CD1c-positive myeloid dendritic cell (primary cell): ENCODE measurements at regions not wholly inside any gene's neighbourhood (a gene's known extent, or its start where the extent isn't known, plus 50 kb on each side); places are given as distances from the start of the nearest gene placed in this dataset.
A peak's percentile ranks its signal among the peaks of the same experiment; 100 is the strongest.
"Not testable (repeated sequence)": the region's sequence is repeated elsewhere in the genome, so short reads cannot be mapped to it uniquely, and the experiment has no call there.

Experiments
- DNase-seq: peaks from one replicate; pipeline ENCODE4 v3.0.0-alpha.2; 2016; ENCODE audit errors: extremely low spot score

GRCh38 chr2:48189552-48190228 is 124.8 kb upstream of the FOXN2 start:
- DNase-seq = peak; percentile 71

DNA sequence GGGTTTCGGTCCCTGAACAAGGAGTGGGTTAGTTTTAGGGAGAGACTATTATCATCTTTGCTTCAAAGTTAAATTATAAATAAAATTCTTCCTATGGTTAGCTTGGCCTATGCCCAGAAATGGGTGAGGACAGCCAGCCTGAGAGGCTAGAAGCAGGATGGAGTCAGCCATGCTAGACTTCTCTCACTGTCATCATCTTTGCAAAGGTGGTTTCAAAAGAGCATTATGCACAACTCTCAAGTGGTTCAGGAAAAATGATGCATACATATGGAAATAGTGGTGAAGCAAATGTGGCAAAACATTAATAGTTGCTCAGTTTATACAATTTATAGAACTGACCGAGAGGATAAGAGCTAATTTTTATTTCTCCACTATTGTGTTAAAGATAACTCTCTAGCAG is 124.3 kb upstream of the FOXN2 start:
- DNase-seq = no peak

- DNase-seq = no peak
Measured at GRCh38 chr2:48194641-48195040, 119.8 kb upstream of the FOXN2 start.

GRCh38 chr2:48195169-48195568 is 119.3 kb upstream of the FOXN2 start:
- no peak for DNase-seq

GRCh38 chr2:48197618-48198017 is 116.9 kb upstream of the FOXN2 start:
- DNase-seq = no peak

- peak; percentile 83 for DNase-seq
Measured at GRCh38 chr2:48198371-48198770, 116.1 kb upstream of the FOXN2 start.

- no peak for DNase-seq
Measured at GRCh38 chr2:48199070-48199469, 115.4 kb upstream of the FOXN2 start.

- DNase-seq = peak; percentile 26
Measured at GRCh38 chr2:48200620-48201293, 113.7 kb upstream of the FOXN2 start.

GRCh38 chr2:48201435-48201834 is 113.0 kb upstream of the FOXN2 start:
- not testable (repeated sequence) for DNase-seq

GRCh38 chr2:48202863-48203642 is 111.4 kb upstream of the FOXN2 start:
- no peak for DNase-seq

- DNase-seq = no peak
Measured at GRCh38 chr2:48203668-48204067, 110.8 kb upstream of the FOXN2 start.

- no peak for DNase-seq
Measured at GRCh38 chr2:48204750-48205136, 109.7 kb upstream of the FOXN2 start.

DNA sequence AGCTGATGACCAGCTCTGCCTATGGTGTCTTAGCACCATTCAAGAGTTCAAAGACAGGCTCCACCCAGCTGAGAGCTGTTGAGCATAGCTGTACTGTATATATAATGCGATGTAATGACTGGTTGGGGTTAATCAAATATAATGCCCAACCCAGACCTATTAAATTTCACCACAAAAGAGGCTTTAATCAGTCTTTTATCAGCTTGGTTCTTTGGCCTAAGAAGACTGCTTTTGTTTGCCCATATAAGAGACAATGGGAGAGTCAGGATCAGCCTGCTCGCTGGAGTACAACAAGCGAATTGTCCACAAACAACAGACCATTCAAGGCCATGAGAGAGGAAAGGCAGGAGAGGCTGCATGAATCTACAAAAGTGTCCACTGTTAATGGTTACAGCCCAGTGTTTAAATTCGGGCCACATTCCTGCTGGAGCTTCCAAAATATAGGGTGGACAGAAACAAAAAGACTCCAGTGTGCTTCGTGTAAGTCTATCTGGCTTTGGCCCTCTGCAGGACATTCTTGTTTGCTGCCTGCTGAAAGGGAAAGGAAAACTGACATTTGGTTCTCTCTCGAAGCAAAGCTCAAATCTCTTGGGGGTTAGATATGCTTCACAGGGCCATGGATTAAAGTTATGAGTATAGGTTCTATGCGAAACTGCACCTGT is 109.2 kb upstream of the FOXN2 start:
- DNase-seq = no peak

GRCh38 chr2:48206056-48206656 is 108.3 kb upstream of the FOXN2 start:
- DNase-seq = not testable (repeated sequence)

DNA sequence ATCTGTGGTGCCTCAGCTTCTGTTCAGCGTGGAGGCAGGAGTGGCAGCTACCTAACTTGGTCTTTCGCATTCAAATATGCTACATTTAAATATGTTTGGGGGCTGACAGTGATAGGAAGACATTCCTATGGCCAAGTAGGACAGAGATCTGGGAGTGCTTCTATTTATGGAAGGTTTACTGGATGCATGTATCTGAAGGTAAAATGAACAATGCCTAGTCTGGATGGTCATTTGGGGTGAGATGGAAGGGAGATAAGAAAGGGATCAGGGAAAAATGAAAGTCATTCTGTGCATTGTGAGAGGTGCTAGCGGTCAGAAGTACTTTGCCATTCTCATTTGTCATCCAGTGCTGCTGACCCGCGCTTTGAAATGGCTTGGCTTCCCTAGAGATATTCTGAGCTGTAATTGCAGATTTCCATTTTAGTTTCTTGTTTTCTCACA is 107.3 kb upstream of the FOXN2 start:
- no peak for DNase-seq

- DNase-seq = peak; percentile 25
Measured at GRCh38 chr2:48207851-48208250, 106.6 kb upstream of the FOXN2 start.

- peak; percentile 40 for DNase-seq
Measured at GRCh38 chr2:48209214-48209885, 105.1 kb upstream of the FOXN2 start.

DNA sequence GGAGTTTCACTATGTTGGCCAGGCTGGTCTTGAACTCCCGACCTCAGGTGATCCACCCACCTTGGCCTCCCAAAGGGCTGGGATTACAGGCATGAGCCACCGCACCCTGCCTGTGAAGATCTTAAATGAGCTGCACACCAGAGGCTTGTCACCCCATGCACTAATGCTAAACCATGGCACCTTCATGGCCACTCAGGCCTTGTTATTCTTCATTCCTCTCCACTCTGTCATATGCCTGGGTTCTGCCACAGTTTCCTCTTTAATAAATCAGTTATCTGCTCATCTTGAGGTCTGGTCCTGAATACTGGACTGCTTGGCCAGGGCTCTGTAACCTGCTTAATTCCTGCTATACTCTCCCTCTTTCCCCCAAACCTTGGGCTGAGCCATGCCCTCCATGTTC is 104.3 kb upstream of the FOXN2 start:
- DNase-seq = no peak

DNA sequence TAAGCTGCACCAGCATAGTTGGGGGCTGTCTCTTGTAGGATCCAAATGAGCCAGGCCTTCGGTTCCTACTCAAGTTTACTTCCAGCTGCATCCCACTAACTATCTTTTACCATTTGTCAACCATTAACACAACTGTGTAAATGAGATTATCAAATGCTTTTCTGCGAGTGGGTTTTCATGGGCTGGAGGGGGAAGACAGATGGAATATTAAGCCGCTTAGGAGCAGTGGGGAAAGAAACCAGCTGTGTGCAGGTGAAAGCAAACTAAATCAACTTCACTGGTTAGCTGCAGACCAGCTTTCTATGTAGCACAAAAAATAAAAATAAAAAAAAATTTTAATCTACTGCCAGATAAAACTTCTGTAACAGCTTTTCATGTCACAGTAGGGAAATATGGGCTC is 100.8 kb upstream of the FOXN2 start:
- DNase-seq = no peak

- DNase-seq = no peak
Measured at GRCh38 chr2:48218169-48218568, 96.3 kb upstream of the FOXN2 start.

DNA sequence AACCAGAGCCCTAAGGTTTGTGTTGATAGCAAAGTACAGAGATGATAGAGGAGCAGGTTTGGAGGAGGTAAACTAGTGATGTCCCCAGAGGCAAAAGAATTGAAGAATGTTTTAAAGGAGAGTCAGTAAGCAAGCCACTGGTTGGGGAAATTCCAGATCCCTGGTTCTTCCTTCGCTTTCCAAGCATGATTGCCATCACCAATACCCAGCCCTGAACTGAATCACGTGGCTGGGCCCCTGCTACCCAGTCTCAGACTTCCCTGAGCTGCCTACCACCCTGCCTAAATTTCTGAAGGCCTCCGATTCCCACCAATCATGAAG is 95.3 kb upstream of the FOXN2 start:
- no peak for DNase-seq
